ENCODE measurements at regions not wholly inside any gene's neighbourhood (a gene's known extent, or its start where the extent isn't known, plus 50 kb on each side); places are given as distances from the start of the nearest gene placed in this dataset.

GRCh38 chr11:24437123-24437522, 59.7 kb upstream of the LUZP2 start:
- TF ChIP-seq CTCF (optimal IDR thresholded peaks at IDR 0.05 in 1 of 3, IDR thresholded peaks at IDR 0.05 in 1 of 3, conservative IDR thresholded peaks at IDR 0.05 in 1 of 3; ENCODE audit: extremely low read depth in 1 of 3, insufficient read depth in 2 of 3, low read length in 3 of 3) (peak in 1 of 3 experiments; percentile 6), EZH2 (IDR thresholded peaks at IDR 0.05; ENCODE audit: low read length) (no peak)
- no peaks in the 10 kb centered on the region for H3K9me3 ChIP-seq (ENCODE audit: control insufficient read depth, low read depth, low read length)
- H4K20me1 ChIP-seq (ENCODE audit: control insufficient read depth, extremely low read depth, insufficient read depth, low read length) = no peaks in the 10 kb centered on the region
- dilution Hi-C loops (cut with MboI; ENCODE audit: extremely low pct_ligation_motif_present, low sequenced_read_pairs) = no loop called here
- no peak overlapping the region for H3K4me2 ChIP-seq (ENCODE audit: control insufficient read depth, extremely low read depth, insufficient read depth, low read depth, low read length)
- no peaks in the 10 kb centered on the region for H3K36me3 ChIP-seq (ENCODE audit: control insufficient read depth in 2 of 2, extremely low read depth in 1 of 2, insufficient read depth in 2 of 2, low read length in 2 of 2)
- no peak overlapping the region for H3K27ac ChIP-seq (ENCODE audit: control insufficient read depth, insufficient read depth, low read length)
- no peak overlapping the region for H3K4me3 ChIP-seq (ENCODE audit: control insufficient read depth in 2 of 3, extremely low read depth in 1 of 3, insufficient read depth in 2 of 3, low read depth in 1 of 3, low read length in 3 of 3)
- H3K9me1 ChIP-seq (ENCODE audit: control insufficient read depth, extremely low read depth, insufficient read depth, low read length) = no peaks in the 10 kb centered on the region
- H3K9ac ChIP-seq (ENCODE audit: control insufficient read depth, extremely low read depth, insufficient read depth, low read length) = no peak overlapping the region
- FAIRE-seq (no peak), DNase-seq (ENCODE audit: low read depth, low spot score) (no peak)
- no peaks in the 10 kb centered on the region for H3K79me2 ChIP-seq (ENCODE audit: control insufficient read depth, insufficient read depth, low read length)
- no peaks in the 10 kb centered on the region for H3K27me3 ChIP-seq (ENCODE audit: control insufficient read depth, extremely low read depth, insufficient read depth, low read length)
- H3K4me1 ChIP-seq (ENCODE audit: control insufficient read depth, extremely low read depth, insufficient read depth, low read length) = no peaks in the 10 kb centered on the region
- H2AFZ ChIP-seq (ENCODE audit: control insufficient read depth, low read length) = no peak overlapping the region

Small RNAs in the stretch of these regions (small RNA-seq; reads per million reads assigned to genes)
- 0 reads per million in 3 experiments for gene AC100767.1 (ENCODE audit: insufficient read length in 3 of 3, low read depth in 3 of 3, low replicate concordance in 1 of 3)
- gene MIR8054 (ENCODE audit: insufficient read length in 3 of 3, low read depth in 3 of 3, low replicate concordance in 1 of 3) = 0 reads per million in 3 experiments
- gene RNU6-783P (ENCODE audit: insufficient read length in 3 of 3, low read depth in 3 of 3, low replicate concordance in 1 of 3) = 0 to 0.25 (median 0) reads per million in 3 experiments
